NCI-H748 (cell line): ENCODE measurements at regions not wholly inside any gene's neighbourhood (a gene's known extent, or its start where the extent isn't known, plus 50 kb on each side); places are given as distances from the start of the nearest gene placed in this dataset.

Source experiments
- DNase-seq: peaks from one replicate; lab custom pipeline; 2025; ENCODE audit not compliant: unreplicated experiment; lab: John Stamatoyannopoulos, UW

- DNase-seq: peak; percentile 20
Measured at GRCh38 chr9:105062222-105062855, 134.4 kb upstream of the ABCA1 start.

GRCh38 chr9:105064248-105065097 is 136.5 kb upstream of the ABCA1 start:
- peak; percentile 97 for DNase-seq

- DNase-seq: peak; percentile 79
Measured at GRCh38 chr9:105065098-105066088, 137.4 kb upstream of the ABCA1 start.

GRCh38 chr9:105066275-105066865 is 138.4 kb upstream of the ABCA1 start:
- DNase-seq: no peak

GRCh38 chr9:105067895-105068580 is 140.1 kb upstream of the ABCA1 start:
- DNase-seq: no peak

GRCh38 chr9:105069285-105069684 is 141.3 kb upstream of the ABCA1 start:
- no peak for DNase-seq

- DNase-seq: no peak
Measured at GRCh38 chr9:105069696-105070095, 141.7 kb upstream of the ABCA1 start.

GRCh38 chr9:105070176-105070575 is 142.2 kb upstream of the ABCA1 start:
- no peak for DNase-seq

GRCh38 chr9:105072476-105072875 is 144.5 kb upstream of the ABCA1 start:
- DNase-seq: no peak

- DNase-seq: no peak
Measured at GRCh38 chr9:105073147-105073546, 145.2 kb upstream of the ABCA1 start.

GRCh38 chr9:105074491-105074890 is 146.5 kb upstream of the ABCA1 start:
- DNase-seq: no peak

- DNase-seq: no peak
Measured at GRCh38 chr9:105076729-105077128, 148.8 kb upstream of the ABCA1 start.

- DNase-seq: no peak
Measured at GRCh38 chr9:105079457-105079856, 151.5 kb upstream of the ABCA1 start.

GRCh38 chr9:105082843-105083242 is 154.9 kb upstream of the ABCA1 start:
- no peak for DNase-seq

GRCh38 chr9:105083256-105083655 is 155.3 kb upstream of the ABCA1 start:
- DNase-seq: no peak

GRCh38 chr9:105087910-105088898 is 156.2 kb upstream of the SLC44A1 start:
- no peak for DNase-seq

- no peak for DNase-seq
Measured at GRCh38 chr9:105089874-105090273, 154.6 kb upstream of the SLC44A1 start.

- no peak for DNase-seq
Measured at GRCh38 chr9:105091004-105091640, 153.3 kb upstream of the SLC44A1 start.

- no peak for DNase-seq
Measured at GRCh38 chr9:105093685-105094084, 150.8 kb upstream of the SLC44A1 start.
